Ectodermal cell (in vitro differentiated cells): ENCODE measurements at regions not wholly inside any gene's neighbourhood (a gene's known extent, or its start where the extent isn't known, plus 50 kb on each side); places are given as distances from the start of the nearest gene placed in this dataset.

Experiments used
- H3K27ac ChIP-seq: 2 replicates; pipeline ENCODE4 v1.7.0; 2013; ENCODE audit warnings: mild to moderate bottlenecking, low read depth, low read length; ENCODE audit not compliant: insufficient read depth, poor library complexity, severe bottlenecking
- H3K27me3 ChIP-seq: 2 replicates; pipeline ENCODE4 v1.7.0; 2013; ENCODE audit warnings: mild to moderate bottlenecking, low read length; ENCODE audit not compliant: insufficient read depth, control insufficient read depth, poor library complexity, severe bottlenecking
- H3K36me3 ChIP-seq: one replicate; pipeline ENCODE4 v1.7.0; 2013; ENCODE audit warnings: low read length; ENCODE audit not compliant: control insufficient read depth, insufficient read depth
- H3K4me1 ChIP-seq: one replicate; pipeline ENCODE4 v1.7.0; 2013; ENCODE audit warnings: low read length; ENCODE audit not compliant: control insufficient read depth, insufficient read depth
- H3K4me3 ChIP-seq: 2 replicates; pipeline ENCODE4 v1.7.0; 2013; ENCODE audit warnings: low read depth, low read length, control low read depth; ENCODE audit not compliant: insufficient read depth
- H3K9me3 ChIP-seq: 2 replicates; pipeline ENCODE4 v1.7.0; 2013; ENCODE audit warnings: mild to moderate bottlenecking, low read length, moderate library complexity; ENCODE audit not compliant: control insufficient read depth
- WGBS, 2 experiments: methylation state at CpG; one replicate each; pipeline ENCODE4 v1.1.7; 2013; ENCODE audit warnings: missing lambda C conversion rate in 2 of 2; 5-methylcytosine and 5-hydroxymethylcytosine counted together

DNA sequence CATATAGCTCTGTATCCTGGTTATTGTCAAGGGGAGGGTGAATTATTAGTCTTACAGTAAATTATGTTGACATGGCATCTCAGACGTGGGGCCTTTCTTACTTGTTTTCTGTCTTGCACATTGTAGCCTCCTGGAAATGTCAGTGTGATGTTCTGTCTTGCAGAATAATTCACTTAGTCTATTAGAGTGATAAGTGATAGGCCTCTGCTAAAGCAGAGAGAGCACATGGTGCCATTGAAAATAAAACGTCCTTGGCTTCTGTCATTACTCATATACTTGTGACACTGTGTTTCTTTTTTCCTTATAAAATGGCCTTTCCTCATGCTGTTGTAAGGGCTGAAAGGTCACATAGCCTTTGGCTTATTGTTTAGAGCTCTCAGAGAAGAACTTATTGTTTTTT is 531.0 kb downstream of the EPM2A start:
- WGBS, 2 experiments, result 95 to 98% methylated on average over 2 of the region's 2 CpGs
- Histone ChIP-seq H3K4me1 (no peaks in the 10 kb centered on the region), H3K9me3 (no peaks in the 10 kb centered on the region), H3K36me3 (no peaks in the 10 kb centered on the region), H3K4me3 (no peak overlapping the region), H3K27ac (no peak overlapping the region), H3K27me3 (no peaks in the 10 kb centered on the region)

DNA sequence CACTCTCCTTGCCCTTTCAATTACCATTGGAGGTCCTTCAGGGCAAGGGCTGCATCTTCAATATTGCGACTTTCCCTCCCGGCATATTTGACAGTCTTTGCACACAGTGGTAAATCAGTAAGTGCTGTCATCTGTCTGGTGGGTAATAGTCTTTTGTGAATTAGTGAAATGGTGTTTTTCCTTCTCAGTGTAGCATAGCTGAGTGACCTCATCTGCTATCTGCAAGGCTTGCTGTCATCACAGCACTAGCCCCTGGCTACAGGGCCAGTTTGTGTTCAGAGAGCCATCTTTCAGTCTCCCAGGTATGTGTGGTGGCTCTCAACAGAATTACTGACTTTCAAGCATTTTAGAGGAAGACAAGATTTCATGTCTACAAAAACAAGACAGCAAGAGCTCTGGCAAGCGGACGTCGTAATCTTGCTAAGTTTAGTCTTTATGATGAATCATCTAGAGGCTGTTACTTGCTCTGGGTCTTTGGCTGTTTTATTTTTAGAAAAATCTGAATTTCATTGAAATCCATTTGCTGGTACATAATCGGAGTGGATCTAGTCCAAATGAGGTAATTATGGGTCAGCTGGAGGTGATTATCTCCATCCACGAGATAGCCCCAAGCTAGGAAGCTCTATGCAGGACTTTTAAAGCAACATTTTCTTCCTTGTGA is 528.9 kb downstream of the EPM2A start:
- H3K9me3 ChIP-seq, result no peaks in the 10 kb centered on the region
- H3K27ac ChIP-seq, result no peak overlapping the region
- no peak overlapping the region for H3K4me3 ChIP-seq
- H3K36me3 ChIP-seq, result no peaks in the 10 kb centered on the region
- H3K4me1 ChIP-seq, result no peaks in the 10 kb centered on the region
- H3K27me3 ChIP-seq, result no peaks in the 10 kb centered on the region
- 94% methylated on average over 7 of the region's 7 CpGs for WGBS, 2 experiments

DNA sequence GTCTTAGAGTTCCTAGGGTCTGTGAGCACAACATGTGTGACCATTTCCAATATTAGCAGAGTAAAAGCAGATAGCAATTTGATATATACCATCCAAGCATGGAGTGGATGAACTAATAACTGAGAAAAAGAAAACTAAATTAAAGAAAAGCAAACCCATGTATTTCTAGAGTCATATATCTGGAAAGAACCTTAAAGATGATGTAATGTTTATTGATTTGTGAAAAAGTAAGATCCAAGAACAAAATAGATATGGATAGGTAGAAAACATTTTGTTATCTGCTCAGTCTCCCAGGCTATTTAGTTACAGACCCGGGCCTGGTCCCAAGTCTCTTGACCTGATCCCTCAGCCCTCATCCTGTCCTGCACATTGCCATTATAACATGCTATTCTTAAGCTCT is 526.8 kb downstream of the EPM2A start:
- no peaks in the 10 kb centered on the region for H3K9me3 ChIP-seq
- no peaks in the 10 kb centered on the region for H3K4me1 ChIP-seq
- no peaks in the 10 kb centered on the region for H3K36me3 ChIP-seq
- H3K27me3 ChIP-seq, result no peaks in the 10 kb centered on the region
- WGBS, 2 experiments, result 100% methylated on average over 1 of the region's 1 CpG
- H3K27ac ChIP-seq, result no peak overlapping the region
- H3K4me3 ChIP-seq, result no peak overlapping the region

DNA sequence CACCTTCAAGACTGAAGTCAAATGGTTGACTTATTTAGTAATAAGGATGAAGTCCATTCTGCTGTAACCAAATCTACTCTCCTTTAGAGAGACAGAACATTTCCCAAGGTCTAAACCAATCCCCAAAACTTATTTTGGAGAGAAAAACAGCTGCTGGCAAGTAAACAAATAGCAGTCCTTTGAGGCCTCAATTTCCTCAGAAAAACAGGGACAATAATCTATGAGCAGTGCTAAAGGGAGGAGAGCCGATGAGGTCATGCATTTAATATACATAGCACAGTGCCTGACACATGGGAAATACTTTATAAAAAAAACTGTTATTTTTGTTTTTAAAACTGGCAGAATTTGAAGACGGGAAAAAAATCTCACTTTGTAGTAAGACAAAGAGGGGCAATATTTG is 526.0 kb downstream of the EPM2A start:
- H3K36me3 ChIP-seq, result no peaks in the 10 kb centered on the region
- WGBS, 2 experiments, result 88 to 96% methylated on average over 1 to 2 of the region's 2 CpGs
- no peak overlapping the region for H3K27ac ChIP-seq

DNA sequence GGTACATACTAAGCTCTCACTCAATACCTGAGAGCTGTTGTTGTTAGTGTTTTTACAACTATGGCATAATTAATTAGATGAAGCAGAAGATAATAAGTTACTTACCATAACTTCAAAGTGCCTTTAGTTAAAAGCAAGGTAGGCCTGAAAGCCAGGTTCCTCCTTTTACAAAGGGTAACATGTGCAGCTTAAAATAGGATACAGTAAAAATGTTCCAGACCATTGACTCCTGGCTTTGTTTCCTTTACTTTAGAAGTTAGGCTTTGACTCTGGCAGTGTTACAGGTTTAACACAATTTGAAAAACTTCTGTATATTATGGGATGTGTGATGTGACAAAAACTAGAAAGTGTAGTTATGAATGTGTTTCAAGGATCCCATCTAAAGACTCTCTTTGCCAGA is 522.5 kb downstream of the EPM2A start:
- H3K27me3 ChIP-seq, result no peaks in the 10 kb centered on the region
- H3K4me1 ChIP-seq, result no peaks in the 10 kb centered on the region
- no peak overlapping the region for H3K4me3 ChIP-seq
- H3K27ac ChIP-seq, result no peak overlapping the region
- no peaks in the 10 kb centered on the region for H3K36me3 ChIP-seq
- H3K9me3 ChIP-seq, result no peaks in the 10 kb centered on the region

More for the DNA sequence above, 526.0 kb downstream of the EPM2A start:
- H3K9me3 ChIP-seq, result no peaks in the 10 kb centered on the region
- H3K4me3 ChIP-seq, result no peak overlapping the region
- H3K4me1 ChIP-seq, result no peaks in the 10 kb centered on the region
- no peaks in the 10 kb centered on the region for H3K27me3 ChIP-seq

DNA sequence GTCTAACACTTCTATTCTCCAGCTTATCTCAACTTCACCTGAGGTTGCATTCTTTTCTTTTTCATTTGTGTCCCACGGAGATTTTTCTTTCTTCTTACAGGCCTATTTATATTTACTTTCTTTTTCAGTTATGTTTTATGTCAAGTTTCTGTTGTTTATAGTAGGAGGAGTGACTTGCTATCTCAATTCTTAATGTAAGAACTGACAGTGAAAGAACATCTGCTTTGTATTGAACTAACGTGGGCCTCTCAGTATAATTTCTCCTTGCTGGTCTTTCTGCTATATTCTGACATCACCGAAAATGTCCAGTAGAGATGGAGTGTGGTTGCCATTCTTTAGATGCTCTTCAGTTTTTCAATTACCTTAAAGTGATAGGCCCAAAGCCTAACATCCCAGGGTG is 521.7 kb downstream of the EPM2A start:
- Histone ChIP-seq H3K9me3 (no peaks in the 10 kb centered on the region), H3K4me1 (no peaks in the 10 kb centered on the region), H3K4me3 (no peak overlapping the region), H3K27ac (no peak overlapping the region), H3K36me3 (no peaks in the 10 kb centered on the region), H3K27me3 (no peaks in the 10 kb centered on the region)
- WGBS, 2 experiments, result 87 to 100% methylated on average over 2 to 3 of the region's 3 CpGs

DNA sequence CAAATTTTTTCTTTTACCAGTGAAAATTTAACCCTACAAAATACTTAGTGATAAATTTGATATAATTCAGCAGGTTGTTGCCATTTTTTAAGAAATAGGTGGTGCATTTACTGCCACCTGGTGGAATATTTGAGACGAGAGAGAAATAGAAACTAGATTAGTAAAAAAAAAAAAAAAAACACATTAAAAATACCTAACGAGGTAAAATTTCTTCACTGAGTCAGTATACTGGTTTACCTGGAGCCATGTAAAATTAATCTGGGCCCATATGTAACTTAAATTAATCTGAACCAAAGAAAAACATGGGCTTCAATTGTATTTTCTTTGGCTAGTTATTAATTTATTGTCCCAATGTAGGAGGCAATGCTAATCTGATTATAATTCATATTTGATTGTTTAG is 520.8 kb downstream of the EPM2A start:
- WGBS, 2 experiments, result 38 to 50% methylated on average over 1 of the region's 2 CpGs

DNA sequence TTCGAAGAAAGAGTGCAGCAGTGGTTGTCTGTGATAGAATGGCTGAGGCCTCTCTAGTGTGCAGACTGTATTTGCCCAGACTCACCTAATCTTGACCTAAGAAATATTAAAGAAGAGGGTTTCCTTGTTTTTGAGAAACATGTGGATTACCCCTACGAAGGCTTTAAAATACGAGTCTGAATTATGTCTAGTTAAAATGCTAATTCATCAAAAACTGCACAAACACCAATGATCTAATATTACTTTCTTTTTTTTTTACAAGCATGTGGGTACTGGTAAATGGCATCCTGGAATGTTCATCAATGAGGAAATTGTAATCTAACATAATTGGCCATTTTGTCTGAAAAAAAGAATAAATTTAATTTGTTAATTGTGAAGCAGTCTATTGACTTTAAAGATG is 510.9 kb downstream of the EPM2A start:
- Histone ChIP-seq H3K4me3 (no peak overlapping the region), H3K27me3 (no peaks in the 10 kb centered on the region), H3K9me3 (no peaks in the 10 kb centered on the region), H3K4me1 (no peaks in the 10 kb centered on the region), H3K36me3 (no peaks in the 10 kb centered on the region), H3K27ac (no peak overlapping the region)
- 100% methylated on average over 1 of the region's 3 CpGs; no CpG with 5 or more reads in 1 of the 2 experiments for WGBS, 2 experiments

More for the DNA sequence above, 520.8 kb downstream of the EPM2A start:
- Histone ChIP-seq H3K4me3 (no peak overlapping the region), H3K4me1 (no peaks in the 10 kb centered on the region), H3K27me3 (no peaks in the 10 kb centered on the region), H3K36me3 (no peaks in the 10 kb centered on the region), H3K9me3 (no peaks in the 10 kb centered on the region), H3K27ac (no peak overlapping the region)

DNA sequence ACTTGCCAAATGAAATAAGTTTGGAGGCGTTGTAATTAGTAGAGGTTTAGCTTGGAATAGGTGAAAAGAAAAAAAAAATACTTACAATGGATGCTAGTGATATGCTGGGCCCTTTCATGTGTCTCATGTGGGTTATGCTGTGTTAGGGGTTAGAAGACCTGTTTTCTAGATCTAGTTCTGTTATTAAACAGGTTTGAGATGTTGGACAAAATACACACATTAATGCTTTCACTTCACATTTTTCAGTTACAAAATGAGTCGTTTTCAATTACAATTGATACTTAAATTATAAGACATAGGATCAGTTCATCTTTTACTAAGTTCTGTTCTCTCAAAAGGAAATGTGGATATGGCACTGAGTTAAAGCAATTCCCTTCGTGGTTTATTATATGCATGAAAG is 509.8 kb downstream of the EPM2A start:
- H3K36me3 ChIP-seq, result no peaks in the 10 kb centered on the region
- H3K9me3 ChIP-seq, result no peaks in the 10 kb centered on the region
- no peak overlapping the region for H3K4me3 ChIP-seq
- no peaks in the 10 kb centered on the region for H3K27me3 ChIP-seq
- no peaks in the 10 kb centered on the region for H3K4me1 ChIP-seq
- H3K27ac ChIP-seq, result no peak overlapping the region
- WGBS, 2 experiments, result 90 to 96% methylated on average over 2 to 3 of the region's 3 CpGs

DNA sequence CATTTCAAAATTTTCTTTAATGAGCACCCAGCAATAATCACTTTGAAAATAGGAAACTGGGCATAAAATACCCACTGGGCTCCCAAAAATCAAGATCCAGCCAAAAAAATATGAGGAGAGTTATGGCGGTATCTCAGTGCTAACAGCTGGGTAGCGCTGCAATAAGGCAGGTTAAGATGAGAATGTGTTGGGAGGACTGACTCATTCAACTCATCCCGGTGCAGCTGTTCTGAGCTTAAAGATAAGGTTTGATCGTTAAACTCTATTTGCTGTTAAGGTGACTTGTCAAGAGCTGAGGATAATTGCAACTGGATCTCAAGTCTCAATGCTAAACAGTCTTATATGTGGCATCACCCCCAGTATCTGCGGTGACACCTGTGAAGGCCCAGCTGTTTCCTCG is 507.7 kb downstream of the EPM2A start:
- no peaks in the 10 kb centered on the region for H3K36me3 ChIP-seq
- no peaks in the 10 kb centered on the region for H3K9me3 ChIP-seq
- no peak overlapping the region for H3K4me3 ChIP-seq
- WGBS, 2 experiments, result 79 to 82% methylated on average over 6 of the region's 6 CpGs
- no peaks in the 10 kb centered on the region for H3K4me1 ChIP-seq
- no peak overlapping the region for H3K27ac ChIP-seq
- H3K27me3 ChIP-seq, result no peaks in the 10 kb centered on the region
